ENCODE measurements at regions not wholly inside any gene's neighbourhood (a gene's known extent, or its start where the extent isn't known, plus 50 kb on each side); places are given as distances from the start of the nearest gene placed in this dataset.

DNA sequence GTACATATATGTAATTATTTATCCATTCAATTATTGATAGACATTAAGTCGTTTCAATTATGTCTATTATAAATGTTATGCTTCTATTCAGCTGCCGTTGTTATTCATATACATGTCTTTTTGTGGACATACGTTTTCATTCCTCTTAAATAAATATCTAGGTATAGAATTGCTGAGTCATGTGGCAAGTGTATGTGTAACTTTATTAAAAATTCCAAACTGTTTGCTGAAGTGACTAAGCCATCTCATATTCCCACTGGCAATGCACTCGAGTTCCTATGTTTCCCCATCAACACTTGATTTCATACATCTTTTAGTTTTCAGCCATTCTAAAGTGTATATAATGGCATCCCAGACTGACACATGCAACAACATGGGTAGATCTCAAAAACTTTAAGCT is 739.7 kb upstream of the POU3F2 start:
- Histone ChIP-seq H3K9me3 (replicated peaks in 1 of 3) (no peaks in the 10 kb centered on the region), H3K36me3 (replicated peaks in 1 of 2) (no peaks in the 10 kb centered on the region), H3K27ac (no peak overlapping the region), H3K4me3 (no peak overlapping the region), H3K27me3 (no peaks in the 10 kb centered on the region), H3K4me1 (replicated peaks in 1 of 2) (no peaks in the 10 kb centered on the region)
- no peak for DNase-seq
- TF ChIP-seq POLR2A (IDR thresholded peaks at IDR 0.05), result no peak
- TF ChIP-seq, protein P1, sequence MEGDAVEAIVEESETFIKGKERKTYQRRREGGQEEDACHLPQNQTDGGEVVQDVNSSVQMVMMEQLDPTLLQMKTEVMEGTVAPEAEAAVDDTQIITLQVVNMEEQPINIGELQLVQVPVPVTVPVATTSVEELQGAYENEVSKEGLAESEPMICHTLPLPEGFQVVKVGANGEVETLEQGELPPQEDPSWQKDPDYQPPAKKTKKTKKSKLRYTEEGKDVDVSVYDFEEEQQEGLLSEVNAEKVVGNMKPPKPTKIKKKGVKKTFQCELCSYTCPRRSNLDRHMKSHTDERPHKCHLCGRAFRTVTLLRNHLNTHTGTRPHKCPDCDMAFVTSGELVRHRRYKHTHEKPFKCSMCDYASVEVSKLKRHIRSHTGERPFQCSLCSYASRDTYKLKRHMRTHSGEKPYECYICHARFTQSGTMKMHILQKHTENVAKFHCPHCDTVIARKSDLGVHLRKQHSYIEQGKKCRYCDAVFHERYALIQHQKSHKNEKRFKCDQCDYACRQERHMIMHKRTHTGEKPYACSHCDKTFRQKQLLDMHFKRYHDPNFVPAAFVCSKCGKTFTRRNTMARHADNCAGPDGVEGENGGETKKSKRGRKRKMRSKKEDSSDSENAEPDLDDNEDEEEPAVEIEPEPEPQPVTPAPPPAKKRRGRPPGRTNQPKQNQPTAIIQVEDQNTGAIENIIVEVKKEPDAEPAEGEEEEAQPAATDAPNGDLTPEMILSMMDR (IDR thresholded peaks at IDR 0.05), result no peak
- 61 to 75% (median 67%) methylated on average over 4 of the region's 4 CpGs for WGBS, 4 donors
- intact Hi-C loops (cut with DNase I), result no loop called here

GRCh38 chr6:98107801-98108200 is 726.6 kb upstream of the POU3F2 start:
- Histone ChIP-seq H3K4me1 (replicated peaks in 1 of 2) (no peaks in the 10 kb centered on the region), H3K36me3 (replicated peaks in 1 of 2) (no peaks in the 10 kb centered on the region), H3K27ac (no peak overlapping the region), H3K4me3 (no peak overlapping the region), H3K27me3 (no peaks in the 10 kb centered on the region), H3K9me3 (replicated peaks in 1 of 3) (peaks cover 0 to 8% (median 0%) of the 10 kb centered on the region in 3 donors)
- intact Hi-C loops (cut with DNase I), result no loop called here
- TF ChIP-seq, protein P1 (IDR thresholded peaks at IDR 0.05), result no peak
- TF ChIP-seq POLR2A (IDR thresholded peaks at IDR 0.05), result no peak
- no peak for DNase-seq

GRCh38 chr6:98116455-98116854 is 717.9 kb upstream of the POU3F2 start:
- no peaks in the 10 kb centered on the region for H3K9me3 ChIP-seq (replicated peaks in 1 of 3)
- H3K27ac ChIP-seq, result no peak overlapping the region
- H3K4me3 ChIP-seq, result no peak overlapping the region
- TF ChIP-seq POLR2A (IDR thresholded peaks at IDR 0.05), result no peak
- TF ChIP-seq, protein P1 (IDR thresholded peaks at IDR 0.05), result no peak
- no peak for DNase-seq
- 69 to 71% (median 71%) methylated on average over 9 of the region's 9 CpGs for WGBS, 4 donors
- no peaks in the 10 kb centered on the region for H3K36me3 ChIP-seq (replicated peaks in 1 of 2)
- no peaks in the 10 kb centered on the region for H3K27me3 ChIP-seq
- intact Hi-C loops (cut with DNase I), result no loop called here
- H3K4me1 ChIP-seq (replicated peaks in 1 of 2), result no peaks in the 10 kb centered on the region

DNA sequence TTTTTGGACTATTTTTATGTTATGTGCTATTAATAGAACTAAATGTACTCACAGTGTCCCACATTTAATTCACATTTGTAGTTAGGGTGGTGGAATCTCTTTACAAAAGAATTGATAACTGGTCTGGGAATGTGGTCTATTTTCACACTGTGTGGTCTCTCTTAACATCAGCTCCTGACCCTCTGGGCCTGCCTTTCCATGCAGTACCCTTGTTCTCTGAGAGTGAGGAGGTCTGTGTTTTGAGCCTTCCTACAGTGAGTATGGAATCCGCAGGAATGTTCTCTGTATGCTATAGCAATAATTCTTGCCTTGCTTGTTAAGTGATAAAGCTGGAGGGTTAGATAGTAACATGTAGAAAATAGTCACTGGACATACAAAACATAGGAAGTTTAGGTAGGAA is 717.3 kb upstream of the POU3F2 start:
- 23 to 67% (median 44%) methylated on average over 1 of the region's 1 CpG for WGBS, 4 donors
- TF ChIP-seq POLR2A (IDR thresholded peaks at IDR 0.05), result no peak
- TF ChIP-seq, protein P1 (IDR thresholded peaks at IDR 0.05), result no peak
- intact Hi-C loops (cut with DNase I), result no loop called here

More for the DNA sequence above, 717.3 kb upstream of the POU3F2 start:
- Histone ChIP-seq H3K4me3 (no peak overlapping the region), H3K9me3 (replicated peaks in 1 of 3) (no peaks in the 10 kb centered on the region), H3K4me1 (replicated peaks in 1 of 2) (no peaks in the 10 kb centered on the region), H3K36me3 (replicated peaks in 1 of 2) (no peaks in the 10 kb centered on the region), H3K27me3 (no peaks in the 10 kb centered on the region), H3K27ac (no peak overlapping the region)
- DNase-seq, result no peak
